Liver (tissue), 3 donors: ENCODE measurements at regions not wholly inside any gene's neighbourhood (a gene's known extent, or its start where the extent isn't known, plus 50 kb on each side); places are given as distances from the start of the nearest gene placed in this dataset.

ENCODE experiments used
- GABPA ChIP-seq, 2 donors: IDR thresholded peaks in 1 of 2; conservative IDR thresholded peaks in 1 of 2; 2 replicates each; pipeline ENCODE4 v1.6.1; 2016; ENCODE audit warnings: antibody characterized with exemption in 2 of 2, mild to moderate bottlenecking in 1 of 2, moderate library complexity in 1 of 2
- RXRA ChIP-seq, 2 donors: IDR thresholded peaks; 2 replicates each; pipeline ENCODE4 v1.6.1; 2017 to 2018; ENCODE audit warnings: antibody characterized with exemption in 2 of 2, mild to moderate bottlenecking in 1 of 2
- TAF1 ChIP-seq: conservative IDR thresholded peaks from 2 replicates; pipeline ENCODE4 v1.6.1; 2016; ENCODE audit warnings: antibody characterized with exemption, mild to moderate bottlenecking
- TF ChIP-seq, protein P1 (sequence below): fragments of 150-350 bp; IDR thresholded peaks from 2 replicates; pipeline ENCODE4 v1.5.1; 2017; ENCODE audit warnings: improper control_type of control experiment, low read depth, low read length; ENCODE audit not compliant: missing input control
- TF ChIP-seq, protein P2 (sequence below): IDR thresholded peaks from 2 replicates; pipeline ENCODE4 v1.6.1; 2016; ENCODE audit warnings: antibody characterized with exemption, mild to moderate bottlenecking
- donor health status: healthy.
- donor health status: healthy.

DNA sequence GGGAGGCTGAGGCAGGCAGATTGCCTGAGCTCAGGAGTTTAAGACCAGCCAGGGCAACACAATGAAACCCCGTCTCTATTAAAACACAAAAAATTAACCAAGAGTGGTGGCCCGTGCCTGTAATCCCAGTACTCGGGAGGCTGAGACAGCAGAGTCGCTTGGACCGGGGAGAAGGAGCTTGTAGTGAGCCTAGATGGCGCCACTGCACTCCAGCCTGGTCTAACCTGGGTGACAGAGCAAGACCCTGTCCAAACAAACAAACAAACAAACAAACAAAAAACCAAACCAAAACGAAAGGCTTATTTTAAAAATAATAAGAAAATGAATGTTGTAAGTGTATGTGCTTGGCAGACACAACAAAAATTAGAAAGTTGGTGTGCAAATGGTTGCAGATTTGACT is 536.3 kb upstream of the PTPRD start:
- TF ChIP-seq, protein P1, sequence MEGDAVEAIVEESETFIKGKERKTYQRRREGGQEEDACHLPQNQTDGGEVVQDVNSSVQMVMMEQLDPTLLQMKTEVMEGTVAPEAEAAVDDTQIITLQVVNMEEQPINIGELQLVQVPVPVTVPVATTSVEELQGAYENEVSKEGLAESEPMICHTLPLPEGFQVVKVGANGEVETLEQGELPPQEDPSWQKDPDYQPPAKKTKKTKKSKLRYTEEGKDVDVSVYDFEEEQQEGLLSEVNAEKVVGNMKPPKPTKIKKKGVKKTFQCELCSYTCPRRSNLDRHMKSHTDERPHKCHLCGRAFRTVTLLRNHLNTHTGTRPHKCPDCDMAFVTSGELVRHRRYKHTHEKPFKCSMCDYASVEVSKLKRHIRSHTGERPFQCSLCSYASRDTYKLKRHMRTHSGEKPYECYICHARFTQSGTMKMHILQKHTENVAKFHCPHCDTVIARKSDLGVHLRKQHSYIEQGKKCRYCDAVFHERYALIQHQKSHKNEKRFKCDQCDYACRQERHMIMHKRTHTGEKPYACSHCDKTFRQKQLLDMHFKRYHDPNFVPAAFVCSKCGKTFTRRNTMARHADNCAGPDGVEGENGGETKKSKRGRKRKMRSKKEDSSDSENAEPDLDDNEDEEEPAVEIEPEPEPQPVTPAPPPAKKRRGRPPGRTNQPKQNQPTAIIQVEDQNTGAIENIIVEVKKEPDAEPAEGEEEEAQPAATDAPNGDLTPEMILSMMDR = no peak
- no peak for TF ChIP-seq GABPA (IDR thresholded peaks at IDR 0.05 in 1 of 2, conservative IDR thresholded peaks at IDR 0.05 in 1 of 2)
- no peak for TF ChIP-seq TAF1
- no peak for TF ChIP-seq RXRA (IDR thresholded peaks at IDR 0.05)
- TF ChIP-seq, protein P2, sequence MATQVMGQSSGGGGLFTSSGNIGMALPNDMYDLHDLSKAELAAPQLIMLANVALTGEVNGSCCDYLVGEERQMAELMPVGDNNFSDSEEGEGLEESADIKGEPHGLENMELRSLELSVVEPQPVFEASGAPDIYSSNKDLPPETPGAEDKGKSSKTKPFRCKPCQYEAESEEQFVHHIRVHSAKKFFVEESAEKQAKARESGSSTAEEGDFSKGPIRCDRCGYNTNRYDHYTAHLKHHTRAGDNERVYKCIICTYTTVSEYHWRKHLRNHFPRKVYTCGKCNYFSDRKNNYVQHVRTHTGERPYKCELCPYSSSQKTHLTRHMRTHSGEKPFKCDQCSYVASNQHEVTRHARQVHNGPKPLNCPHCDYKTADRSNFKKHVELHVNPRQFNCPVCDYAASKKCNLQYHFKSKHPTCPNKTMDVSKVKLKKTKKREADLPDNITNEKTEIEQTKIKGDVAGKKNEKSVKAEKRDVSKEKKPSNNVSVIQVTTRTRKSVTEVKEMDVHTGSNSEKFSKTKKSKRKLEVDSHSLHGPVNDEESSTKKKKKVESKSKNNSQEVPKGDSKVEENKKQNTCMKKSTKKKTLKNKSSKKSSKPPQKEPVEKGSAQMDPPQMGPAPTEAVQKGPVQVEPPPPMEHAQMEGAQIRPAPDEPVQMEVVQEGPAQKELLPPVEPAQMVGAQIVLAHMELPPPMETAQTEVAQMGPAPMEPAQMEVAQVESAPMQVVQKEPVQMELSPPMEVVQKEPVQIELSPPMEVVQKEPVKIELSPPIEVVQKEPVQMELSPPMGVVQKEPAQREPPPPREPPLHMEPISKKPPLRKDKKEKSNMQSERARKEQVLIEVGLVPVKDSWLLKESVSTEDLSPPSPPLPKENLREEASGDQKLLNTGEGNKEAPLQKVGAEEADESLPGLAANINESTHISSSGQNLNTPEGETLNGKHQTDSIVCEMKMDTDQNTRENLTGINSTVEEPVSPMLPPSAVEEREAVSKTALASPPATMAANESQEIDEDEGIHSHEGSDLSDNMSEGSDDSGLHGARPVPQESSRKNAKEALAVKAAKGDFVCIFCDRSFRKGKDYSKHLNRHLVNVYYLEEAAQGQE = no peak
